CD4-positive, CD25-positive, alpha-beta regulatory T cell (primary cell): ENCODE measurements at regions not wholly inside any gene's neighbourhood (a gene's known extent, or its start where the extent isn't known, plus 50 kb on each side); places are given as distances from the start of the nearest gene placed in this dataset.

Experiments used
- ATAC-seq, 2 donors: fragments of 150-1000 bp; cut with Tn5 transposase; one replicate each; pipeline ENCODE4 v1.10.0; 2021; ENCODE audit warnings: low read depth in 2 of 2, moderate number of reproducible peaks in 2 of 2, moderate library complexity in 1 of 2
- DNase-seq, 3 donors: peaks; one replicate each; pipeline versions ENCODE4 v3.0.0 to v3.0.0-alpha.2; 2012 to 2022; ENCODE audit warnings: mixed read lengths in 1 of 3
- H3K27ac ChIP-seq: one replicate; pipeline ENCODE4 v1.7.0; 2013; ENCODE audit warnings: mild to moderate bottlenecking, low read length; ENCODE audit not compliant: insufficient read depth, poor library complexity, severe bottlenecking
- H3K27me3 ChIP-seq: one replicate; pipeline ENCODE4 v1.7.0; 2013; ENCODE audit warnings: low read length; ENCODE audit not compliant: control insufficient read depth, insufficient read depth
- H3K36me3 ChIP-seq: one replicate; pipeline ENCODE4 v1.7.0; 2013; ENCODE audit warnings: mild to moderate bottlenecking, low read length, moderate library complexity; ENCODE audit not compliant: control insufficient read depth, insufficient read depth
- H3K4me1 ChIP-seq: 2 replicates; pipeline ENCODE4 v1.7.0; 2013; ENCODE audit warnings: mild to moderate bottlenecking, low read length; ENCODE audit not compliant: insufficient read depth, control insufficient read depth, poor library complexity, severe bottlenecking
- H3K4me3 ChIP-seq: one replicate; pipeline ENCODE4 v1.7.0; 2013; ENCODE audit warnings: low read depth, mild to moderate bottlenecking, low read length, moderate library complexity
- H3K9me3 ChIP-seq, 2 experiments: 1 replicate in 1 of 2; 2 replicates in 1 of 2; pipeline ENCODE4 v1.7.0; 2013; ENCODE audit warnings: low read length in 2 of 2, mild to moderate bottlenecking in 1 of 2, moderate library complexity in 1 of 2; ENCODE audit not compliant: control insufficient read depth in 2 of 2
- H3K27ac Mint-ChIP-seq, 3 donors: one replicate each; pipeline ENCODE4 v1.8.0; 2020 to 2022; ENCODE audit warnings: mild to moderate bottlenecking in 3 of 3, mixed read lengths in 3 of 3, moderate library complexity in 2 of 3
- H3K27me3 Mint-ChIP-seq: one replicate; pipeline ENCODE4 v1.8.0; 2022; ENCODE audit warnings: mild to moderate bottlenecking, mixed read lengths
- H3K36me3 Mint-ChIP-seq: one replicate; pipeline ENCODE4 v1.8.0; 2020; ENCODE audit warnings: mixed read lengths
- H3K4me1 Mint-ChIP-seq, 4 donors: one replicate each; pipeline ENCODE4 v1.8.0; 2020 to 2022; ENCODE audit warnings: mixed read lengths in 4 of 4, mild to moderate bottlenecking in 1 of 4
- H3K4me3 Mint-ChIP-seq, 4 donors: one replicate each; pipeline ENCODE4 v1.8.0; 2020 to 2022; ENCODE audit warnings: mild to moderate bottlenecking in 4 of 4, mixed read lengths in 4 of 4, moderate library complexity in 3 of 4
- H3K9me3 Mint-ChIP-seq, 7 donors: one replicate each; pipeline ENCODE4 v1.8.0; 2020 to 2022; ENCODE audit warnings: mixed read lengths in 7 of 7, mild to moderate bottlenecking in 3 of 7, moderate library complexity in 2 of 7

GRCh38 chr1:8267307-8267706, 50.6 kb upstream of the SLC45A1 start:
- no peak overlapping the region for H3K27ac Mint-ChIP-seq
- DNase-seq (no peak), ATAC-seq (no peak)
- no peaks in the 10 kb centered on the region for H3K27me3 ChIP-seq
- no peaks in the 10 kb centered on the region for H3K9me3 ChIP-seq
- no peak overlapping the region for H3K4me3 Mint-ChIP-seq
- H3K27ac ChIP-seq, result no peak overlapping the region
- peaks cover 0 to 2% (median 0%) of the 10 kb centered on the region in 4 donors for H3K4me1 Mint-ChIP-seq
- H3K27me3 Mint-ChIP-seq, result peaks cover 13% of the 10 kb centered on the region
- H3K9me3 Mint-ChIP-seq, result peaks cover 0 to 3% (median 0%) of the 10 kb centered on the region in 7 donors
- H3K4me3 ChIP-seq, result no peak overlapping the region
- no peaks in the 10 kb centered on the region for H3K4me1 ChIP-seq
- H3K36me3 Mint-ChIP-seq, result no peaks in the 10 kb centered on the region
- no peaks in the 10 kb centered on the region for H3K36me3 ChIP-seq

DNA sequence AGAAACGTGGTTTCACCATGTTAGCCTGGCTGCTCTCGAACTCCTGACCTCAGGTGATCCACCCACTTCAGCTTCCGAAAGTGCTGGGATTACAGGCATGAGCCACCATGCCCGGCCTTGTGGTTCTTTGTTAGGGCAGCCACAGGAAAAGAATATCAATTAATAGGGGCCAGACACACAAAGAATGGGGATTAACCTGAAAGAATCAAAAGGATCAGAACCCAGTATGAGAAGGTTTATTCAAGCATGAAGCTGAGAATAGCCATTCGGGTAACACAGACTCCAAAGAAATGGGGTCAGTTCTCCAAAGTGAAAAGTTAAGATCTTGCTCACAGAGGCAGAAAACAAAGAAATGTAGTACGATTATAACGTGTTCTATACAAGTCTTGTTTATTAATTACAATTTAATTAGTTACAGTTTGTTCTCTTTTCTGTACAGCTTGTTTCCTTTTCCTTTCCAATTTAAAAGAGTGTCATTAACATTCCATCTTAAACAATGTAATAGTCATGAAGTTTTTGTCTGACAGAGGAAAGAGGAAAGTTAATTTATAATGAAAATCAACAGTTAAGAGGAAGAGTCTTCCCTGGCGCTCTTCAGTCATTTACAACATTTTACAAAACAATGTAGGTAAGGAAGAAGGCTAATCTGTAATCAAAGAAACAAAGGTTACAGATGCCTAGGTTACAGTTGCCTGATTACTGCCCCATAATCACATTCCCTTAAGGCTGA, 51.3 kb upstream of the SLC45A1 start:
- peaks cover 0 to 3% (median 0%) of the 10 kb centered on the region in 7 donors for H3K9me3 Mint-ChIP-seq
- DNase-seq, result no peak
- ATAC-seq, result no peak
- peaks cover 0 to 2% (median 0%) of the 10 kb centered on the region in 4 donors for H3K4me1 Mint-ChIP-seq
- no peak overlapping the region for H3K27ac Mint-ChIP-seq
- no peak overlapping the region for H3K27ac ChIP-seq
- no peaks in the 10 kb centered on the region for H3K36me3 ChIP-seq
- peaks cover 13% of the 10 kb centered on the region for H3K27me3 Mint-ChIP-seq
- H3K4me3 ChIP-seq, result no peak overlapping the region
- no peak overlapping the region for H3K4me3 Mint-ChIP-seq
- H3K36me3 Mint-ChIP-seq, result no peaks in the 10 kb centered on the region
- no peaks in the 10 kb centered on the region for H3K9me3 ChIP-seq
- no peaks in the 10 kb centered on the region for H3K27me3 ChIP-seq
- no peaks in the 10 kb centered on the region for H3K4me1 ChIP-seq

GRCh38 chr1:8263791-8264190, 54.1 kb upstream of the SLC45A1 start:
- H3K27ac Mint-ChIP-seq, result no peak overlapping the region
- no peak for ATAC-seq

DNA sequence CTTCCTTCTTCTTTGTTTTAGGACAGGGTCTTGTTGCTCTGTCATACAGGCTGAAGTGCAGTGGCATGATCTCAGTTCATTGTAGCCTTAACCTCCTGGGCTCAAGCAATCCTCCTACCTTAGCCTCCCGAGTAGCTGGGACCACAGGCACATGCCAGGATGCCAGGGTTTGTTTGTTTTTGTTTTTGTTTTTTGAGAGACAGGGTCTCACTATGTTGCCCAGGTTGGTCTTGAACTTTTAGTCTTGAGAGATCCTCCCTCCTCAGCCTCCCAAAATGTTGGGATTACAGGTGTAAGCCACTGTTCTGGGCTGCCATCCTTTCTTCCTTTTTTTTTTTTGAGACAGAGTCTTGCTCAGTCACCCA, 56.5 kb upstream of the SLC45A1 start:
- no peak for DNase-seq
- Histone ChIP-seq H3K27me3 (no peaks in the 10 kb centered on the region), H3K27ac (no peak overlapping the region), H3K36me3 (no peaks in the 10 kb centered on the region), H3K9me3 (no peaks in the 10 kb centered on the region), H3K4me3 (no peak overlapping the region), H3K4me1 (no peaks in the 10 kb centered on the region)
- Mint-ChIP-seq H3K9me3 (no peaks in the 10 kb centered on the region), H3K4me3 (no peak overlapping the region), H3K27ac (peak overlapping the region in 1 of 3 donors; percentile 31), H3K27me3 (peaks cover 7% of the 10 kb centered on the region), H3K36me3 (no peaks in the 10 kb centered on the region), H3K4me1 (no peaks in the 10 kb centered on the region)
- no peak for ATAC-seq

More at GRCh38 chr1:8263791-8264190, 54.1 kb upstream of the SLC45A1 start:
- no peak overlapping the region for H3K27ac ChIP-seq
- no peaks in the 10 kb centered on the region for H3K36me3 ChIP-seq
- peaks cover 6% of the 10 kb centered on the region for H3K27me3 Mint-ChIP-seq
- H3K4me1 ChIP-seq, result no peaks in the 10 kb centered on the region
- no peaks in the 10 kb centered on the region for H3K36me3 Mint-ChIP-seq
- no peak for DNase-seq
- H3K4me3 ChIP-seq, result no peak overlapping the region
- H3K9me3 ChIP-seq, result no peaks in the 10 kb centered on the region
- no peak overlapping the region for H3K4me3 Mint-ChIP-seq
- H3K27me3 ChIP-seq, result no peaks in the 10 kb centered on the region
- H3K4me1 Mint-ChIP-seq, result peaks cover 0 to 2% (median 0%) of the 10 kb centered on the region in 4 donors
- H3K9me3 Mint-ChIP-seq, result no peaks in the 10 kb centered on the region

- Mint-ChIP-seq H3K4me1 (no peaks in the 10 kb centered on the region), H3K27ac (no peak overlapping the region), H3K27me3 (peaks cover 4% of the 10 kb centered on the region), H3K9me3 (no peaks in the 10 kb centered on the region), H3K36me3 (no peaks in the 10 kb centered on the region), H3K4me3 (no peak overlapping the region)
- Histone ChIP-seq H3K36me3 (no peaks in the 10 kb centered on the region), H3K9me3 (no peaks in the 10 kb centered on the region), H3K4me3 (no peak overlapping the region), H3K27me3 (no peaks in the 10 kb centered on the region), H3K27ac (no peak overlapping the region), H3K4me1 (no peaks in the 10 kb centered on the region)
- DNase-seq (no peak), ATAC-seq (no peak)
These were observed 58.2 kb upstream of the SLC45A1 start for GRCh38 chr1:8259498-8260290.

- Mint-ChIP-seq H3K36me3 (no peaks in the 10 kb centered on the region), H3K4me3 (no peak overlapping the region), H3K27ac (no peak overlapping the region), H3K9me3 (no peaks in the 10 kb centered on the region), H3K27me3 (peaks cover 4% of the 10 kb centered on the region), H3K4me1 (peaks cover 0 to 4% (median 2%) of the 10 kb centered on the region in 4 donors)
- ATAC-seq (no peak), DNase-seq (no peak)
- H3K36me3 ChIP-seq, result no peaks in the 10 kb centered on the region
- H3K4me1 ChIP-seq, result no peaks in the 10 kb centered on the region
- no peak overlapping the region for H3K4me3 ChIP-seq
- no peaks in the 10 kb centered on the region for H3K27me3 ChIP-seq
- H3K27ac ChIP-seq, result no peak overlapping the region
- H3K9me3 ChIP-seq, result no peaks in the 10 kb centered on the region
These were observed 60.3 kb upstream of the SLC45A1 start for GRCh38 chr1:8257621-8258020.

DNA sequence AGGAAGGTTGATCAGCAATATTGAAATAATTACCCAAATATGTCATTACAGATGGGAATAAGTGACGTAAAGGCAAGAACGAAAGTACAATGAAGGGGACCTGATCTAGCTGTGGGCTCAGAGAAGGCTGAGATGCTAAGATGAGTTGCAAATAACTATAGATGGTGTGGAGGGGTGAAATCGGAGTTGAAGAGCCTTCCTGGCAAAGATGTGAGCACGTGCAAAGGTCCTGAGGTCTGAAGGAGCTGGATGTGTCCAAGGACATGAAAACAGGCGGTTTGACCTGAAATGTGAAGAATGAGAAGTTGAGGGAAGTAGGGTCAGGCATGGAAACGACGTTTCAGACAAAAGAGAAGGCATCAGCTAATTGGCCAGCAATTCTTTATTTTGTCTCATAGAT, 61.6 kb upstream of the SLC45A1 start:
- H3K4me3 Mint-ChIP-seq, result no peak overlapping the region
- Histone ChIP-seq H3K9me3 (no peaks in the 10 kb centered on the region), H3K27me3 (no peaks in the 10 kb centered on the region), H3K27ac (no peak overlapping the region), H3K36me3 (no peaks in the 10 kb centered on the region), H3K4me1 (no peaks in the 10 kb centered on the region), H3K4me3 (no peak overlapping the region)
- H3K4me1 Mint-ChIP-seq, result peaks cover 1 to 5% (median 3%) of the 10 kb centered on the region in 4 donors
- no peaks in the 10 kb centered on the region for H3K9me3 Mint-ChIP-seq
- H3K36me3 Mint-ChIP-seq, result no peaks in the 10 kb centered on the region
- H3K27ac Mint-ChIP-seq, result no peak overlapping the region
- no peak for ATAC-seq
- DNase-seq, result no peak
- H3K27me3 Mint-ChIP-seq, result peaks cover 4% of the 10 kb centered on the region
